Left lung (tissue), 4 donors: ENCODE measurements at regions not wholly inside any gene's neighbourhood (a gene's known extent, or its start where the extent isn't known, plus 50 kb on each side); places are given as distances from the start of the nearest gene placed in this dataset.

Experiments used
- ATAC-seq: fragments of 200-7000 bp; cut with Tn5 transposase; one replicate; pipeline ENCODE4 v1.9.1; 2020; ENCODE audit warnings: moderate library complexity
- DNase-seq, 4 donors: peaks; one replicate each; pipeline ENCODE4 v3.0.0-alpha.2; 2013 to 2020
- H3K27ac ChIP-seq, 2 donors: fragments of 200-600 bp; sonication (generic) in 1 of 2; one replicate each; pipeline versions ENCODE4 v1.5.0 to v1.8.0; 2020 to 2021
- H3K27me3 ChIP-seq, 2 donors: fragments of 200-600 bp; sonication (generic) in 1 of 2; one replicate each; pipeline versions ENCODE4 v1.5.0 to v1.8.0; 2020 to 2021
- H3K36me3 ChIP-seq, 2 donors: fragments of 200-600 bp; sonication (generic) in 1 of 2; one replicate each; pipeline versions ENCODE4 v1.5.0 to v1.8.0; 2020 to 2021
- H3K4me1 ChIP-seq, 2 donors: fragments of 200-600 bp; one replicate each; pipeline ENCODE4 v1.8.0; 2021
- H3K4me3 ChIP-seq, 2 donors: fragments of 200-600 bp; sonication (generic) in 1 of 2; one replicate each; pipeline versions ENCODE4 v1.5.0 to v1.8.0; 2020 to 2021; ENCODE audit warnings: mild to moderate bottlenecking in 1 of 2
- H3K9me3 ChIP-seq, 2 donors: fragments of 200-600 bp; sonication (generic) in 1 of 2; one replicate each; pipeline versions ENCODE4 v1.5.0 to v1.8.0; 2020 to 2021
- intact Hi-C, 2 donors: fragments of 100-400 bp; cut with DNase I; formaldehyde crosslinking; loops; one replicate each; pipeline versions ENCODE4 v1.11.2 to v1.14.2; 2022
- TF ChIP-seq, protein P1 (sequence below), 2 donors: fragments of 200-600 bp; sonication (generic) in 1 of 2; IDR thresholded peaks; one replicate each; pipeline versions ENCODE4 v1.5.0 to v1.8.0; 2021; ENCODE audit warnings: antibody characterized with exemption in 2 of 2
- donor health status: DM: no; HTN: yes; CAD: no.
- donor health status: DM: no; HTN: no; CAD: no.

DNA sequence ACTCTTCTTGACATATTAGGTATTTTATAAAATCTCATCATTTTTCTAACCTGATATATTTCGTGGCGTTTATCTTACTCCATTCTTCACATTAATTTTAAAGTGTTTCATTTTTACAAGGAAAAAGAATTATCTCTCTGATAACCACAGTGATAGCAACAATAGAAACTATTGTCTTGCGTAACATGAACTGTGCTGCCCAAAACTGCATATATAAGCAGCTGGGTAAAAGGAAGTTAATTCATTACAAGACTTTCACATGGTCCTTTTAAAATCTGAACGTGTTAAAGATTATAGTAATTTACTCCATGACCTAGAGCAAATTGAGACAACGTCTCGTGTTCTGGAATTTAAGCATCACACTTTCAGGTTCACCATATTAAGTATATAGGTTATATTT, 210.4 kb upstream of the GRIA4 start:
- DNase-seq (no peak), ATAC-seq (no peak)
- TF ChIP-seq, protein P1, sequence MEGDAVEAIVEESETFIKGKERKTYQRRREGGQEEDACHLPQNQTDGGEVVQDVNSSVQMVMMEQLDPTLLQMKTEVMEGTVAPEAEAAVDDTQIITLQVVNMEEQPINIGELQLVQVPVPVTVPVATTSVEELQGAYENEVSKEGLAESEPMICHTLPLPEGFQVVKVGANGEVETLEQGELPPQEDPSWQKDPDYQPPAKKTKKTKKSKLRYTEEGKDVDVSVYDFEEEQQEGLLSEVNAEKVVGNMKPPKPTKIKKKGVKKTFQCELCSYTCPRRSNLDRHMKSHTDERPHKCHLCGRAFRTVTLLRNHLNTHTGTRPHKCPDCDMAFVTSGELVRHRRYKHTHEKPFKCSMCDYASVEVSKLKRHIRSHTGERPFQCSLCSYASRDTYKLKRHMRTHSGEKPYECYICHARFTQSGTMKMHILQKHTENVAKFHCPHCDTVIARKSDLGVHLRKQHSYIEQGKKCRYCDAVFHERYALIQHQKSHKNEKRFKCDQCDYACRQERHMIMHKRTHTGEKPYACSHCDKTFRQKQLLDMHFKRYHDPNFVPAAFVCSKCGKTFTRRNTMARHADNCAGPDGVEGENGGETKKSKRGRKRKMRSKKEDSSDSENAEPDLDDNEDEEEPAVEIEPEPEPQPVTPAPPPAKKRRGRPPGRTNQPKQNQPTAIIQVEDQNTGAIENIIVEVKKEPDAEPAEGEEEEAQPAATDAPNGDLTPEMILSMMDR (IDR thresholded peaks at IDR 0.05) = no peak

GRCh38 chr11:105398636-105399035, 211.2 kb upstream of the GRIA4 start:
- ATAC-seq (no peak), DNase-seq (no peak)
- Histone ChIP-seq H3K27ac (no peak overlapping the region), H3K9me3 (no peaks in the 10 kb centered on the region), H3K27me3 (no peaks in the 10 kb centered on the region), H3K4me1 (no peaks in the 10 kb centered on the region), H3K4me3 (no peak overlapping the region), H3K36me3 (no peaks in the 10 kb centered on the region)
- TF ChIP-seq, protein P1 (IDR thresholded peaks at IDR 0.05) = no peak
- intact Hi-C loops = no loop called here

More for the DNA sequence above, 210.4 kb upstream of the GRIA4 start:
- Histone ChIP-seq H3K4me3 (no peak overlapping the region), H3K27me3 (no peaks in the 10 kb centered on the region), H3K36me3 (no peaks in the 10 kb centered on the region), H3K27ac (no peak overlapping the region), H3K4me1 (no peaks in the 10 kb centered on the region), H3K9me3 (no peaks in the 10 kb centered on the region)
- intact Hi-C loops = no loop called here

GRCh38 chr11:105393326-105393725, 216.5 kb upstream of the GRIA4 start:
- ATAC-seq (no peak), DNase-seq (no peak)
- TF ChIP-seq, protein P1 (IDR thresholded peaks at IDR 0.05) = no peak
- no peak overlapping the region for H3K27ac ChIP-seq
- intact Hi-C loops = no loop called here
- no peaks in the 10 kb centered on the region for H3K9me3 ChIP-seq
- no peaks in the 10 kb centered on the region for H3K4me1 ChIP-seq
- no peaks in the 10 kb centered on the region for H3K27me3 ChIP-seq
- no peak overlapping the region for H3K4me3 ChIP-seq
- no peaks in the 10 kb centered on the region for H3K36me3 ChIP-seq

DNA sequence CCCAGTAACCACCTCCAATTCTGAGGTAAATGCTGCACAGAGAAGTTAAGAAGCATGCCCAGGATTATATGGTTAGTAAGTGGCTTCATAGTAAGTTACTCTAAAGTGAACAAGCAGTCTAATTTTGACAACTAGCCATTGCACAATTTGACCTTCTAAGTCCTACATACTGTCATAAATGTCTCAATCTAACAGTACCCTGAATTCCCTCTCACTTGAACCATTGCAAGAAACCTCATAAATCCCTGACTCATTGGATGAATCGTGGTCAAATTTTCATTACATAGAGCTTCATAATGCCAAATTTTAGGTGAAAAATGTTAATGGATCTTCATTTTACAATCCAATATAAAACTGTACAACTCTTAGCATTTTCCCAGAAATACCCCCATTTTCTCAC, 217.3 kb upstream of the GRIA4 start:
- Histone ChIP-seq H3K9me3 (no peaks in the 10 kb centered on the region), H3K4me3 (no peak overlapping the region), H3K27ac (no peak overlapping the region), H3K4me1 (no peaks in the 10 kb centered on the region), H3K36me3 (no peaks in the 10 kb centered on the region), H3K27me3 (no peaks in the 10 kb centered on the region)
- TF ChIP-seq, protein P1 (IDR thresholded peaks at IDR 0.05) = no peak
- no peak for DNase-seq
- intact Hi-C loops = no loop called here
- no peak for ATAC-seq

GRCh38 chr11:105389952-105390351, 219.9 kb upstream of the GRIA4 start:
- Histone ChIP-seq H3K4me3 (no peak overlapping the region), H3K9me3 (no peaks in the 10 kb centered on the region), H3K27me3 (no peaks in the 10 kb centered on the region), H3K27ac (no peak overlapping the region), H3K36me3 (no peaks in the 10 kb centered on the region), H3K4me1 (no peaks in the 10 kb centered on the region)
- intact Hi-C loops = no loop called here
- TF ChIP-seq, protein P1 (IDR thresholded peaks at IDR 0.05) = no peak
- ATAC-seq (no peak), DNase-seq (no peak)
